KMS-11 (cell line): ENCODE measurements at regions not wholly inside any gene's neighbourhood (a gene's known extent, or its start where the extent isn't known, plus 50 kb on each side); places are given as distances from the start of the nearest gene placed in this dataset.

Experiments used
- H2AFZ ChIP-seq: fragments of 200-600 bp; sonication (generic); 2 replicates; pipeline ENCODE4 v1.6.1; 2016; ENCODE audit warnings: antibody characterized with exemption, mixed run types, low read depth
- H3K27ac ChIP-seq: fragments of 200-600 bp; sonication (generic); 2 replicates; pipeline ENCODE4 v1.6.1; 2016; ENCODE audit warnings: mild to moderate bottlenecking, mixed run types
- H3K27me3 ChIP-seq: fragments of 200-600 bp; sonication (generic); 2 replicates; pipeline ENCODE4 v1.6.1; 2017; ENCODE audit warnings: mild to moderate bottlenecking, low read depth, mixed run types, moderate library complexity; ENCODE audit not compliant: insufficient read depth
- H3K36me3 ChIP-seq: fragments of 200-600 bp; sonication (generic); 2 replicates; pipeline ENCODE4 v1.6.1; 2017; ENCODE audit warnings: mild to moderate bottlenecking, mixed run types; ENCODE audit not compliant: insufficient read depth
- H3K4me1 ChIP-seq: fragments of 200-600 bp; sonication (generic); 2 replicates; pipeline ENCODE4 v1.6.1; 2016; ENCODE audit warnings: mild to moderate bottlenecking, low read depth, mixed run types; ENCODE audit not compliant: poor library complexity, severe bottlenecking
- H3K4me2 ChIP-seq: fragments of 200-600 bp; sonication (generic); 2 replicates; pipeline ENCODE4 v1.7.0; 2016; ENCODE audit warnings: mild to moderate bottlenecking, mixed run types
- H3K4me3 ChIP-seq: fragments of 200-600 bp; sonication (generic); IDR thresholded peaks from 2 replicates; pipeline ENCODE4 v1.6.1; 2017; ENCODE audit warnings: low read depth, low read length, mixed read lengths; ENCODE audit not compliant: insufficient read depth
- H3K79me2 ChIP-seq: fragments of 200-600 bp; sonication (generic); 2 replicates; pipeline ENCODE4 v1.6.1; 2016; ENCODE audit warnings: low read depth, mixed run types; ENCODE audit not compliant: insufficient read depth
- H3K9ac ChIP-seq: fragments of 200-600 bp; sonication (generic); 2 replicates; pipeline ENCODE4 v1.6.1; 2016; ENCODE audit warnings: mild to moderate bottlenecking, mixed run types
- H4K20me1 ChIP-seq: fragments of 200-600 bp; sonication (generic); 2 replicates; pipeline ENCODE4 v1.6.1; 2016; ENCODE audit warnings: mild to moderate bottlenecking, mixed run types; ENCODE audit not compliant: insufficient read depth
- CTCF ChIP-seq: fragments of 200-600 bp; sonication (generic); conservative IDR thresholded peaks from 2 replicates; pipeline ENCODE4 v1.6.1; 2017; ENCODE audit warnings: low read depth, mild to moderate bottlenecking, antibody characterized with exemption, low read length, moderate library complexity, mixed read lengths

GRCh38 chr10:65684896-65685295, 1240.9 kb upstream of the LRRTM3 start:
- H3K36me3 ChIP-seq = no peaks in the 10 kb centered on the region
- H3K4me1 ChIP-seq = no peaks in the 10 kb centered on the region
- no peak overlapping the region for H3K4me3 ChIP-seq
- no peak overlapping the region for H2AFZ ChIP-seq
- H3K79me2 ChIP-seq = no peaks in the 10 kb centered on the region
- no peak overlapping the region for H3K9ac ChIP-seq
- no peaks in the 10 kb centered on the region for H3K27me3 ChIP-seq
- H4K20me1 ChIP-seq = no peaks in the 10 kb centered on the region
- H3K4me2 ChIP-seq = no peak overlapping the region
- no peak overlapping the region for H3K27ac ChIP-seq
- no peak for TF ChIP-seq CTCF

GRCh38 chr10:65701168-65701776, 1224.6 kb upstream of the LRRTM3 start:
- Histone ChIP-seq H3K4me1 (peaks cover 44% of the 10 kb centered on the region), H2AFZ (no peak overlapping the region), H3K27ac (peak overlapping the region; percentile 53), H3K36me3 (no peaks in the 10 kb centered on the region), H3K4me3 (no peak overlapping the region), H3K27me3 (no peaks in the 10 kb centered on the region), H3K79me2 (no peaks in the 10 kb centered on the region), H3K4me2 (peak overlapping the region; percentile 31; the same call in 1 of the 2 replicates), H4K20me1 (no peaks in the 10 kb centered on the region), H3K9ac (no peak overlapping the region)
- no peak for TF ChIP-seq CTCF

- TF ChIP-seq CTCF = no peak
- Histone ChIP-seq H3K36me3 (no peaks in the 10 kb centered on the region), H3K4me1 (no peaks in the 10 kb centered on the region), H3K27me3 (no peaks in the 10 kb centered on the region), H3K27ac (no peak overlapping the region), H4K20me1 (no peaks in the 10 kb centered on the region), H3K4me2 (no peak overlapping the region), H3K4me3 (no peak overlapping the region), H3K79me2 (no peaks in the 10 kb centered on the region), H2AFZ (no peak overlapping the region), H3K9ac (no peak overlapping the region)
These were observed 1217.8 kb upstream of the LRRTM3 start for GRCh38 chr10:65708057-65708456.

- no peak overlapping the region for H3K9ac ChIP-seq
- H3K79me2 ChIP-seq = no peaks in the 10 kb centered on the region
- H2AFZ ChIP-seq = no peak overlapping the region
- H3K27me3 ChIP-seq = no peaks in the 10 kb centered on the region
- H3K4me1 ChIP-seq = no peaks in the 10 kb centered on the region
- H3K4me2 ChIP-seq = no peak overlapping the region
- no peaks in the 10 kb centered on the region for H3K36me3 ChIP-seq
- TF ChIP-seq CTCF = no peak
- no peak overlapping the region for H3K4me3 ChIP-seq
- no peak overlapping the region for H3K27ac ChIP-seq
- no peaks in the 10 kb centered on the region for H4K20me1 ChIP-seq
These were observed 1215.5 kb upstream of the LRRTM3 start for GRCh38 chr10:65710306-65710705.
